Tibial artery (tissue), 4 donors: ENCODE measurements at regions not wholly inside any gene's neighbourhood (a gene's known extent, or its start where the extent isn't known, plus 50 kb on each side); places are given as distances from the start of the nearest gene placed in this dataset.

Experiments used
- DNase-seq, 2 donors: peaks; one replicate each; pipeline ENCODE4 v3.0.0-alpha.2; 2019
- H3K27ac ChIP-seq, 2 donors: fragments of 200-600 bp; sonication (generic) in 1 of 2; 1 replicate in 1 of 2; 2 replicates in 1 of 2; pipeline ENCODE4 v1.5.1; 2018 to 2019; ENCODE audit warnings: mild to moderate bottlenecking in 1 of 2
- H3K27me3 ChIP-seq, 2 donors: fragments of 200-600 bp; sonication (generic) in 1 of 2; one replicate each; pipeline versions ENCODE4 v1.5.1 to v1.6.0; 2016 to 2019
- H3K36me3 ChIP-seq, 3 donors: fragments of 200-600 bp; sonication (generic) in 2 of 3; one replicate each; pipeline ENCODE4 v1.5.1; 2016 to 2019; ENCODE audit warnings: mild to moderate bottlenecking in 2 of 3
- H3K4me1 ChIP-seq, 4 donors: fragments of 200-600 bp; sonication (generic) in 2 of 4; 1 replicate in 3 of 4; 2 replicates in 1 of 4; pipeline ENCODE4 v1.5.1; 2016 to 2019
- H3K4me3 ChIP-seq, 2 donors: fragments of 200-600 bp; sonication (generic) in 1 of 2; 1 replicate in 1 of 2; 2 replicates in 1 of 2; pipeline ENCODE4 v1.5.1; 2018 to 2019; ENCODE audit warnings: mild to moderate bottlenecking in 2 of 2
- H3K9me3 ChIP-seq, 3 donors: fragments of 200-600 bp; sonication (generic) in 1 of 3; one replicate each; pipeline ENCODE4 v1.5.1; 2016 to 2019
- intact Hi-C: fragments of 100-400 bp; cut with DNase I; formaldehyde crosslinking; loops from one replicate; pipeline ENCODE4 v1.15.0; 2023; ENCODE audit warnings: low total_unique reads
- TF ChIP-seq, protein P1 (sequence below), 2 experiments: fragments of 200-600 bp in 1 of 2; fragments of 450-650 bp in 1 of 2; IDR thresholded peaks; one replicate each; pipeline ENCODE4 v1.5.1; 2017 to 2019; ENCODE audit warnings: antibody characterized with exemption in 2 of 2, mild to moderate bottlenecking in 1 of 2, moderate library complexity in 1 of 2

DNA sequence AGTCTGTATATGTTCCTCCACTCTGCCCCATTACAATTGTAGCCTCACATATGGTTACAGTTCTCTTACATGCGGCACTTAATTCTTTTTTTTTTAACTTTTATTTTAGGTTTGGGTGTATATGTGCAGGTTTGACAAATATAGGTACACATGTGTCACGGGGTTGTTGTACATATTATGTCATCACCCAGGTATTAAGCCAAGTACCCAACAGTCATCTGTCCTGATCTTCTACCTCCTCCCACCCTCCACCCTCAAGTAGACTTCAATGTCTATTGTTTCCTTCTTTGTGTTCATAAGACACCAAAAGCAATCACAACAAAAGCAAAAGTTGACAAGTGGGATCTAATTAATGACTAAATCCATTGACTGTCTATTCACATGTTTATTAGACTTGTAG is 144.6 kb upstream of the TP63 start:
- intact Hi-C loops, result no loop called here
- TF ChIP-seq, protein P1, sequence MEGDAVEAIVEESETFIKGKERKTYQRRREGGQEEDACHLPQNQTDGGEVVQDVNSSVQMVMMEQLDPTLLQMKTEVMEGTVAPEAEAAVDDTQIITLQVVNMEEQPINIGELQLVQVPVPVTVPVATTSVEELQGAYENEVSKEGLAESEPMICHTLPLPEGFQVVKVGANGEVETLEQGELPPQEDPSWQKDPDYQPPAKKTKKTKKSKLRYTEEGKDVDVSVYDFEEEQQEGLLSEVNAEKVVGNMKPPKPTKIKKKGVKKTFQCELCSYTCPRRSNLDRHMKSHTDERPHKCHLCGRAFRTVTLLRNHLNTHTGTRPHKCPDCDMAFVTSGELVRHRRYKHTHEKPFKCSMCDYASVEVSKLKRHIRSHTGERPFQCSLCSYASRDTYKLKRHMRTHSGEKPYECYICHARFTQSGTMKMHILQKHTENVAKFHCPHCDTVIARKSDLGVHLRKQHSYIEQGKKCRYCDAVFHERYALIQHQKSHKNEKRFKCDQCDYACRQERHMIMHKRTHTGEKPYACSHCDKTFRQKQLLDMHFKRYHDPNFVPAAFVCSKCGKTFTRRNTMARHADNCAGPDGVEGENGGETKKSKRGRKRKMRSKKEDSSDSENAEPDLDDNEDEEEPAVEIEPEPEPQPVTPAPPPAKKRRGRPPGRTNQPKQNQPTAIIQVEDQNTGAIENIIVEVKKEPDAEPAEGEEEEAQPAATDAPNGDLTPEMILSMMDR (IDR thresholded peaks at IDR 0.05), result no peak

DNA sequence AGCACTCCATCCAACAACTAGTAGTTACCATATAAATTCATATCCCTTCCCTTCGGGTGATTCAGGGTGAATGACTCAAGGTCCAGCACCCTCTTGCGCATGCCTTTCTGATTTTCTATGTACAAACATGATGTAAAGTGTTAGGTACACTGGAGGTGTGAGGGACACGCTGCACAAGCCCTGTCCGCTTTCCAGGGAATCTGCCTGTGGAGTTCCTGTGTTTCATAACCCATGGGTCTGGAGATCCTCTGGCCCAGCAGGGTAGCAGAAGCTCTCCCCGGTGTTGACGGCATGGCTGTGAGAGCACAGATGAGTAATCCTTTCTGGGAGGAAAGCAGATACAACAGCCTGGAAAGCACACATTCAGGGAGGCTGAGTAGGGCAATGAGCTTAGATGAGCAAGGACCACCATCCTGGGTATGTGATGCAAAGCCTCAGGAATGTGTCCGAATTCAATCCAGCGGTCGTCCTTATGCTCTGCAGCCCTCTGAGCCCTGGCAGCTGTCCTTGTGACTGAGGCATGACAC is 142.9 kb upstream of the TP63 start:
- Histone ChIP-seq H3K9me3 (no peaks in the 10 kb centered on the region), H3K27me3 (no peaks in the 10 kb centered on the region), H3K27ac (no peak overlapping the region), H3K4me3 (no peak overlapping the region), H3K4me1 (no peaks in the 10 kb centered on the region), H3K36me3 (no peaks in the 10 kb centered on the region)
- no peak for DNase-seq
- TF ChIP-seq, protein P1 (IDR thresholded peaks at IDR 0.05), result no peak
- intact Hi-C loops, result no loop called here

More for the DNA sequence above, 144.6 kb upstream of the TP63 start:
- H3K27me3 ChIP-seq, result no peaks in the 10 kb centered on the region
- no peak overlapping the region for H3K27ac ChIP-seq
- no peaks in the 10 kb centered on the region for H3K36me3 ChIP-seq
- H3K4me3 ChIP-seq, result no peak overlapping the region
- no peak for DNase-seq
- no peaks in the 10 kb centered on the region for H3K9me3 ChIP-seq
- H3K4me1 ChIP-seq, result no peaks in the 10 kb centered on the region

DNA sequence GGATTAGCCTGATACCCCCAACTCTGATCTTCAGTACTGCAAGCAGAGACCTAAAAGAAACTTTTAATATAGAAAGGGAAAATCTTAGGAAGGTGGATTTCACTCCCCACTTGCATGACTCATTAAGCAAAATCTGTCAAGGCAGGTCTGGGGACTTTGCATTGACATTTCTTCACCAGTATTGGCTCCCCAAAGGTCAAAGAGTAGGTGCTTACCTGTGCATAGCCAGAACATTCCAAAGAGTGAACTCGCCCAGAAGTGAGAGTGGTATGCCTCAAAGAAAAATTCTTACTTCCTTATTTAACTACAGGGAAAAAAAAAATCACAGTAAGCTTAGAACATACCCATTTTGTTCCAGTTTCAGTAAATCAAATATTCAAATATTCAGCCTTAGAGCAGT is 140.9 kb upstream of the TP63 start:
- no peak for DNase-seq
- Histone ChIP-seq H3K4me3 (no peak overlapping the region), H3K9me3 (no peaks in the 10 kb centered on the region), H3K27ac (no peak overlapping the region), H3K36me3 (no peaks in the 10 kb centered on the region), H3K27me3 (no peaks in the 10 kb centered on the region), H3K4me1 (no peaks in the 10 kb centered on the region)
- TF ChIP-seq, protein P1 (IDR thresholded peaks at IDR 0.05), result no peak
- intact Hi-C loops, result no loop called here

DNA sequence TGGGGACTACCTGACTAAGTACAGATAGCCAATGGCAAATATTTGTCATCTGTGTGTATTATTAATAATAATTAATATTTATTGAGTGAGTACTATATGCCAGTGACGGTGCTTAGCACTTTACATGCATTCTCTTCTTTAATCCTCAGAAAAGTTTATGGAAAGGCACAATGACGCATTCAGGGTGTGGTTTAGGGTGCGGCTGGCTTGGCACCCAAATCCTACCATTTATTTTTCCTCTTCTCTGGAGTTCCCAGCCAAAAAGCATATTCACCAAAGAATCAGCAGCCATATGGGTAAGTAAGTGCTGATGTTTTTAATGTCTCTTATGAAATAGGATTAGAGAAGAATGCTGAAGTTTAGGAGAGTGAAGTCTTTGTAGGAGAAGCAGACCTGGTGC is 140.4 kb upstream of the TP63 start:
- Histone ChIP-seq H3K4me3 (no peak overlapping the region), H3K4me1 (no peaks in the 10 kb centered on the region), H3K9me3 (no peaks in the 10 kb centered on the region), H3K36me3 (no peaks in the 10 kb centered on the region), H3K27me3 (no peaks in the 10 kb centered on the region), H3K27ac (no peak overlapping the region)
- TF ChIP-seq, protein P1 (IDR thresholded peaks at IDR 0.05), result no peak
- intact Hi-C loops, result no loop called here
- no peak for DNase-seq

DNA sequence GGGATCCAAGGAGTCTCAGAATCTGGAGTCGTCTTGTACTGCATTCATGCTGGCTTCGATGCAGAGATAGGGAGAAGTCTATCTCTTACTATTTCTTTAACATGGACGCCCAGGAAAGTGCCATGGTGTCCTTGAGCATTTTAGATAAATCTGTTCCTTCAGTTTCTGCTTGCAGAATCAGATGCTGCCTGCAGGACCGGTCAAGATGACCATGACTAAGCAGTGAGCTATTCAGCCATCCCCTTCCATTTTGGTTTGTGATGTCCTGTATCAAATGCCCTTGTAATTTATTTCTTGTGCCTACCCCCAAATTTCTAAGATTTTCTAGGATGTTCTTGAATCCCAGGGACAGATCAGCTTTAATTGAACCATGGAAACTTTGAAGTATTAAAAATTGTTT is 139.4 kb upstream of the TP63 start:
- intact Hi-C loops, result no loop called here
- H3K9me3 ChIP-seq, result no peaks in the 10 kb centered on the region
- H3K4me3 ChIP-seq, result no peak overlapping the region
- H3K27me3 ChIP-seq, result no peaks in the 10 kb centered on the region
- no peaks in the 10 kb centered on the region for H3K4me1 ChIP-seq
- no peak overlapping the region for H3K27ac ChIP-seq
- TF ChIP-seq, protein P1 (IDR thresholded peaks at IDR 0.05), result no peak
- no peak for DNase-seq
- H3K36me3 ChIP-seq, result no peaks in the 10 kb centered on the region

DNA sequence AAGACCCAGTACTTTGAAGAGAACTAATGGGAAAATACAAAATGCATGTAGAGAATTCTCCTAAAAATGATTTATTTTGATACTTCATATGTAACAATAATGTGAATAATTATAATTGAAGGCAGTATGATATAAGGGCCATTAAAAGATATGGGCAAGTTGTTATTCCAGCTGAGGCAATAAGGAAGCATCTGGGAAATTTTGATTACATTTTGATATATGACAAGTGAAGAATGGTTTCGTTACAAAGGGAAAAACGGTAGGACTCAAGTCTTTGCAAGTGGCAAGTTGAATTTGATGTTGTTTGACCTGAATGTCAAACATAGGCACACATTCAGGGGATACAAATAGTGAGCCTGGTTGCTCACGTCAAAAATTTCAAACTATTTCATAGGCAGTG is 137.9 kb upstream of the TP63 start:
- H3K36me3 ChIP-seq, result no peaks in the 10 kb centered on the region
- no peak overlapping the region for H3K4me3 ChIP-seq
- no peak for DNase-seq
- TF ChIP-seq, protein P1 (IDR thresholded peaks at IDR 0.05), result no peak
- intact Hi-C loops, result no loop called here
- H3K4me1 ChIP-seq, result no peaks in the 10 kb centered on the region
- H3K27me3 ChIP-seq, result no peaks in the 10 kb centered on the region
- no peaks in the 10 kb centered on the region for H3K9me3 ChIP-seq
- no peak overlapping the region for H3K27ac ChIP-seq
